GM12878 (cell line): ENCODE measurements at regions not wholly inside any gene's neighbourhood (a gene's known extent, or its start where the extent isn't known, plus 50 kb on each side); places are given as distances from the start of the nearest gene placed in this dataset.

Source experiments
- ATAC-seq: fragments of 200-7000 bp; cut with Tn5 transposase; 3 replicates; pipeline ENCODE4 v1.9.1; 2020; ENCODE audit warnings: mild to moderate bottlenecking, moderate library complexity
- BruUV-seq: library from RNA; stranded (reverse); fragments of 400-500 nt; replicated peaks from 2 replicates; lab custom pipeline; 2021; lab: Mats Ljungman, UMichigan
- CTCF ChIA-PET: fragments of 300-600 bp; sonication (Branson Sonifier 250); formaldehyde crosslinking; extraction: SDS; loops from one replicate; lab custom pipeline; 2021; ENCODE audit warnings: inconsistent platforms; lab: Yijun Ruan, JAX
- POLR2A ChIA-PET: fragments of 350-600 bp; formaldehyde crosslinking; extraction: SDS; loops from one replicate; lab custom pipeline; 2021; ENCODE audit warnings: inconsistent platforms; lab: Charles Lee
- RAD21 ChIA-PET: fragments of 300-600 bp; sonication (Branson Sonifier 250); formaldehyde crosslinking; loops from one replicate; lab custom pipeline; 2023; ENCODE audit warnings: antibody characterized with exemption; ENCODE audit not compliant: unreplicated experiment; lab: Charles Lee
- SMC1A ChIA-PET: fragments of 300-600 bp; sonication (Branson Sonifier 250); formaldehyde crosslinking; loops from one replicate; lab custom pipeline; 2023; ENCODE audit not compliant: unreplicated experiment, uncharacterized antibody; lab: Charles Lee
- DNase-seq: peaks from one replicate; pipeline ENCODE4 v3.0.0-alpha.2; 2011; ENCODE audit warnings: low read depth, low spot score
- FAIRE-seq: peaks from 3 replicates; lab custom pipeline; 2011; peaks lifted over from hg19 to GRCh38; lab: Jason Lieb, UNC
- H2AFZ ChIP-seq: 2 replicates; pipeline ENCODE4 v1.6.0; 2011; ENCODE audit warnings: low read depth, low read length, control low read depth; ENCODE audit not compliant: control insufficient read depth
- H3K27ac ChIP-seq: 2 replicates; pipeline ENCODE4 v1.5.1; 2011; ENCODE audit warnings: control low read depth; ENCODE audit not compliant: control insufficient read depth, insufficient read depth
- H3K27me3 ChIP-seq, 2 experiments: replicated peaks in 1 of 2; 2 replicates each; pipeline versions ENCODE4 v1.6.0 to v1.6.1; 2011; ENCODE audit warnings: low read length in 1 of 2; ENCODE audit not compliant: control insufficient read depth in 2 of 2, insufficient read depth in 2 of 2
- H3K36me3 ChIP-seq, 2 experiments: 2 replicates each; pipeline ENCODE4 v1.5.1; 2011; ENCODE audit warnings: low read length in 1 of 2; ENCODE audit not compliant: control insufficient read depth in 2 of 2, insufficient read depth in 2 of 2
- H3K4me1 ChIP-seq: 2 replicates; pipeline ENCODE4 v1.6.1; 2011; ENCODE audit warnings: mild to moderate bottlenecking, low read length, moderate library complexity, mixed read lengths; ENCODE audit not compliant: control insufficient read depth, insufficient read depth
- H3K4me2 ChIP-seq: 2 replicates; pipeline ENCODE4 v1.6.0; 2011; ENCODE audit warnings: control low read depth; ENCODE audit not compliant: control insufficient read depth, insufficient read depth
- H3K4me3 ChIP-seq: fragments of 200-600 bp; sonication (generic); 2 replicates; pipeline ENCODE4 v1.5.1; 2016
- H3K79me2 ChIP-seq: 2 replicates; pipeline ENCODE4 v1.6.0; 2011; ENCODE audit warnings: low read length; ENCODE audit not compliant: control insufficient read depth, insufficient read depth
- H3K9ac ChIP-seq: 2 replicates; pipeline ENCODE4 v1.8.0; 2011; ENCODE audit warnings: low read length, control low read depth, mixed read lengths; ENCODE audit not compliant: control insufficient read depth, insufficient read depth
- H3K9me3 ChIP-seq: replicated peaks from 3 replicates; pipeline ENCODE4 v1.5.1; 2011; ENCODE audit warnings: mild to moderate bottlenecking, low read length; ENCODE audit not compliant: control insufficient read depth, insufficient read depth
- H4K20me1 ChIP-seq: 2 replicates; pipeline ENCODE4 v1.6.0; 2011; ENCODE audit not compliant: control insufficient read depth, insufficient read depth
- ASH2L ChIP-seq: fragments of 300-600, 200-600 bp; sonication (generic); IDR thresholded peaks from 2 replicates; pipeline ENCODE4 v1.6.1; 2017; ENCODE audit warnings: low read depth, mild to moderate bottlenecking, borderline replicate concordance
- BCL3 ChIP-seq: IDR thresholded peaks from 2 replicates; pipeline ENCODE4 v1.6.1; 2011; ENCODE audit warnings: borderline replicate concordance, low read depth, mild to moderate bottlenecking, moderate library complexity, low read length; ENCODE audit not compliant: insufficient read depth, poor library complexity, severe bottlenecking
- CREB1 ChIP-seq: IDR thresholded peaks from 2 replicates; pipeline ENCODE4 v1.6.1; 2012; ENCODE audit warnings: low read depth, mild to moderate bottlenecking, inconsistent platforms
- EED ChIP-seq: sonication (generic); IDR thresholded peaks from 2 replicates; pipeline ENCODE4 v1.6.1; 2016; ENCODE audit warnings: antibody characterized with exemption, low read depth
- FOS ChIP-seq: IDR thresholded peaks from 3 replicates; pipeline ENCODE4 v1.6.1; 2011; ENCODE audit warnings: borderline replicate concordance; ENCODE audit not compliant: insufficient read length; ENCODE audit errors: extremely low read depth
- FOXK2 ChIP-seq: fragments of 450-650 bp; IDR thresholded peaks from 2 replicates; pipeline ENCODE4 v1.6.1; 2017; ENCODE audit warnings: mild to moderate bottlenecking, moderate library complexity
- PML ChIP-seq: IDR thresholded peaks from 2 replicates; pipeline ENCODE4 v1.6.1; 2012; ENCODE audit warnings: low read length, inconsistent platforms
- POLR2A ChIP-seq: IDR thresholded peaks from 2 replicates; pipeline ENCODE4 v1.6.1; 2011; ENCODE audit warnings: low read depth, mild to moderate bottlenecking, low read length
- POLR2AphosphoS2 ChIP-seq: IDR thresholded peaks from 2 replicates; pipeline ENCODE4 v1.6.1; 2011; ENCODE audit warnings: low read depth, mild to moderate bottlenecking, low read length, improper control_type of control experiment, moderate library complexity
- SIN3A ChIP-seq: IDR thresholded peaks from 2 replicates; pipeline ENCODE4 v1.6.1; 2012; ENCODE audit warnings: low read depth, low read length, improper control_type of control experiment
- WGBS: methylation state at CpG from one replicate; pipeline ENCODE4 v1.1.6; 2016; ENCODE audit warnings: low lambda C conversion rate; ENCODE audit not compliant: insufficient replicate concordance, insufficient coverage; ENCODE audit errors: missing lambda C conversion rate; 5-methylcytosine and 5-hydroxymethylcytosine counted together
- in situ Hi-C: fragments of 300-500 bp; cut with MboI; formaldehyde crosslinking; loops from 9 replicates; pipeline ENCODE4 v1.14.3; 2018; ENCODE audit warnings: mixed read lengths
- intact Hi-C: fragments of 100-400 bp; cut with micrococcal nuclease; formaldehyde crosslinking; loops from one replicate; pipeline ENCODE4 v1.14.2; 2022; ENCODE audit not compliant: unreplicated experiment

- intact Hi-C loops, result no loop called here
Observed at GRCh38 chr15:81752974-81753373, 292.8 kb downstream of the MEX3B start.

More at GRCh38 chr15:81752974-81753373, 292.8 kb downstream of the MEX3B start:
- H3K4me2 ChIP-seq, result no peak overlapping the region
- H3K4me1 ChIP-seq, result no peaks in the 10 kb centered on the region
- no peaks in the 10 kb centered on the region for H3K9me3 ChIP-seq
- ATAC-seq, result no peak
- ChIA-PET SMC1A (interaction anchor here (0.6 to 1.1 kb wide), 2 partner anchors 178 to 489 kb away, joined by 3 read pairs; no protein-coding TSS in a partner anchor), CTCF (no interaction called here), POLR2A (no interaction called here), RAD21 (no interaction called here)
- 55% methylated on average over 4 of the region's 4 CpGs for WGBS
- in situ Hi-C loops, result no loop called here
- no peak overlapping the region for H3K9ac ChIP-seq
- no peaks in the 10 kb centered on the region for H3K36me3 ChIP-seq
- H3K79me2 ChIP-seq, result no peaks in the 10 kb centered on the region
- no peak overlapping the region for H3K27ac ChIP-seq
- no peak for DNase-seq
- BruUV-seq, result no TSS peak
- H2AFZ ChIP-seq, result no peak overlapping the region
- TF ChIP-seq ASH2L, result no peak
- no peak for TF ChIP-seq POLR2AphosphoS2
- no peak for TF ChIP-seq POLR2A
- TF ChIP-seq SIN3A, result no peak
- TF ChIP-seq PML, result no peak
- TF ChIP-seq FOXK2, result no peak
- no peak for TF ChIP-seq BCL3
- TF ChIP-seq EED, result no peak
- TF ChIP-seq FOS, result no peak
- TF ChIP-seq CREB1, result no peak
- H3K27me3 ChIP-seq, result peaks cover 0 to 3% of the 10 kb centered on the region in 2 experiments; a peak in 1 of 4 replicates
- FAIRE-seq, result no peak
- H3K4me3 ChIP-seq, result no peak overlapping the region
- H4K20me1 ChIP-seq, result no peaks in the 10 kb centered on the region
